HG03354 (cell line): ENCODE measurements at regions not wholly inside any gene's neighbourhood (a gene's known extent, or its start where the extent isn't known, plus 50 kb on each side); places are given as distances from the start of the nearest gene placed in this dataset.
A peak's percentile ranks its signal among the peaks of the same experiment; 100 is the strongest.

Experiments used
- ATAC-seq: cut with Tn5 transposase; IDR thresholded peaks from one replicate; pipeline ENCODE4 v1.9.1; 2021; ENCODE audit warnings: mild to moderate bottlenecking; ENCODE audit not compliant: unreplicated experiment, poor library complexity, severe bottlenecking

- peak; percentile 83 for ATAC-seq
These were observed 697.7 kb downstream of the TUSC7 start for GRCh38 chr3:117407317-117407716.

DNA sequence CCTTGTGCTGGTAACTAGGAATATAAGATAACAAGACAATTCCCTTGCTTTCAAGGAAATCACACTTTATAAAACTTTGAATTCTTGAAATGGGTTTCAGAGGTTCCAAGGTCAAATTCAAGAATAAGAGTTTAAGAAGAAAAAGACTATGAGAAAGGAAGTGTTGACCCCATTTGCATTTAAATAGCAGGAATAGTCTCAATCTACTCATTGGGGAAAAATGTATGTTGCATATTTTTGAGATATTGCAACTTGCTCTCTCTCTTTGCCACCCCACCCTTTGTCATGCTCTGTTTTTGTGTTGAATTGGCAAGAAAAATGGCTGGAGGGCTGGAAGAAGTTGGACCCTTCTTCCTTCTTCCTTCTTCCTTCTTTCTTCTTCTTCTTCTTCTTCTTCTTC, 699.2 kb downstream of the TUSC7 start:
- ATAC-seq, result no peak

GRCh38 chr3:117409256-117409655, 699.7 kb downstream of the TUSC7 start:
- no peak for ATAC-seq

DNA sequence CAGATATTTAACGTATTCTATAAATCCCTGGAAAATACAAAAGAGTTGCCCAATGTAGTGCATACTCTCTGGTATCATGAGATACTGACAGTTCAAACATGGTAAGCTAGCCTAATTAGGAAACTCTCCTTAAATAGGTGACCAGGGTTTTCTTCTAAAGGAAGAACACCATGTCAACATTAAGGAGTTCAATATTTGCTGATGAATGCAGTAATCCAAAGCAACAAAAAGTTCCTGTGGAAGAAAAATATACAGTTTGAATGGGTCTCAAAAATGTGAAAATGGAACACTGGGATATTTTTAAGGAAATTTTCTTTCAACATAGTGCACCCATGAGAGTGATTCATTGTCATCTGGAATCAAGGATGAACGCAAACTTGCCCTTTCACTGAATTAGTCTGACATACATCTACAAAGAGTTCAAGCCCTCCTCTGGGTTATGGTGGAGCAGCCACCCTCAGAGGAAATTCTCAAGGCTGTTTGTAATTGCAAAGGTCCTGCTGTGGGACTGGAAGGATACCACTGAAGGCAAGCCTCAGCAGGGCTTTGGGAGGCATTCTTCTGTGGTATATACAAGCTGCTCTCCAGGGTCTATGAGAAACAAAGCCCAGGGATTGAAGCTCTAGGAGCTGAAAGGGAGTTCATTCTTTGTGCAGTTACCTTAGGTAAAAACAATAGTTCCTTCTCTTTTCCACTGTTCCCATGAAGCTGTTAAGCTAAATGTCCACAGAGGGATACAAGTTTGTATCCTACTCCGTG, 700.3 kb downstream of the TUSC7 start:
- ATAC-seq, result no peak

DNA sequence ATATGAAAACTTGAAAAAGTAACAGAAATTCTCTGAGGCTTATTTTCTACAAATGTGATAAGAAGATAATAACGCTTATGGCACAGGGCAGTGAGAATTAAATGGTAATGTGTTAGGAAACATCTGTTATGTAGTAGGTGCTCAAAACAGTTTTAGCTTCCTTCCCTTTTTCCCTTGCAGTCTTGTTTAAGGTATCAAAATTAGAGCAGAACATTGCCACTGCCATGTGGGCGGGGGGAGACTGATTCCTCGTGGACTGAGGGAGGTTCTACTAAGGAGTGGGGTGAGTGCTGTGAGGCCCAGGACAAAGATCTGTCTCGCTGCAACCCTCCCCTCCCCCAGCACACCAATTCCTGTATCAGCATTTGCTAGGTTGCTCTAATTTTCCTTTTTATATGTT, 702.4 kb downstream of the TUSC7 start:
- no peak for ATAC-seq

- no peak for ATAC-seq
These were observed 707.8 kb downstream of the TUSC7 start for GRCh38 chr3:117417411-117417810.

- no peak for ATAC-seq
These were observed 717.5 kb downstream of the TUSC7 start for GRCh38 chr3:117427081-117427480.

DNA sequence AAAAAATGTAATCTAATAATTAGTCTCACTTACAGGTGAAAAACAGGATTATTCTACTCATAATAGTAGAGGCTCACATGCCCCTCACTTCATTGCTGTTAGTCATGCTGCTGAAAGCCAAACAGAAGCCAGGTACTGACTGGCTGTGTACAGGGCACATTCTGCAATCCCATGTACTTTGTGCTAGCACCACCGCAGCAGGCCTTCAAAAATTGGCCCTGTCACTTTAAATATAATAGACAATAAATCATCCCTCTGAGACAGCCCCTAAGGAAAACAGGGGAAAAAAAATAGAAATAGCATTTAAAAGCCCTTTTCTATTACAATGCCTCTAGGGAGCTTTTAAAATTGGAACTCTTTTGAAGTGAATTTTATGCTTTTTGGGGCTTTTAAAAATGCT, 723.8 kb downstream of the TUSC7 start:
- ATAC-seq, result no peak

DNA sequence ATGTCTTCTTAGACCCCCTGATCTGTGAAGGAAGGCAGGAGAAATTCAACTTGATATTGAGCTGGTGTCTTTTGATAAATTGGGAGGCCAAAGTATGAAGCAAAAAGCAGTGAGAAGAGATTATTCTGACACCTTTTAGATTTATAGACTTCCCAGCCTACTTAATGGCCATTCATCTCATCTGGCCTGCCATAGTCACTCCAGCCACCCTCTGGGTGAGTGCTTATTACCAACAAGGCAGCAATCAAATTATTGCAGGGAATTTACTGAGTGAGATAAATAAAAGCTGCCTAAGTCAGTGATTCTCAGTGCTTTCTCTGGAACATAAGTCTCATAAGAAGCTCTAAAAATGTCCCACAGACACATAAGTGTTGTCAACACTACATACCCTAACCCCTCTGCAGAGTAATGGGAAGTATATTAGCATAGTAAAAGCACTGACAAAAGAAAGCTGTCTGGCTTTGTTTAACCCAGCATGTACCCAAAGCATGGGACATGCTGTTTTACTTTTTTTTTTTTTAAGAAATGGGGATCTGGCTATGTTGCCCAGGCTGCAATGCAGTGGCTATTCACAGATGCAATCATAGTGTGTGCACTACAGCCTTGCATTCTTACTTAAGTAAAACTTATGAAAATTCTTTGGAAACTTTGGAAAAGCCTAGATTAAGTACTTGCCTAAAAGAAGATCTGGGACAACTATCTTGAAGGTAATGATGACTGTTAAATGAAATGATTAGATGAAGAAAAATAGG, 725.3 kb downstream of the TUSC7 start:
- ATAC-seq, result no peak

GRCh38 chr3:117435506-117435905, 725.9 kb downstream of the TUSC7 start:
- ATAC-seq, result no peak

DNA sequence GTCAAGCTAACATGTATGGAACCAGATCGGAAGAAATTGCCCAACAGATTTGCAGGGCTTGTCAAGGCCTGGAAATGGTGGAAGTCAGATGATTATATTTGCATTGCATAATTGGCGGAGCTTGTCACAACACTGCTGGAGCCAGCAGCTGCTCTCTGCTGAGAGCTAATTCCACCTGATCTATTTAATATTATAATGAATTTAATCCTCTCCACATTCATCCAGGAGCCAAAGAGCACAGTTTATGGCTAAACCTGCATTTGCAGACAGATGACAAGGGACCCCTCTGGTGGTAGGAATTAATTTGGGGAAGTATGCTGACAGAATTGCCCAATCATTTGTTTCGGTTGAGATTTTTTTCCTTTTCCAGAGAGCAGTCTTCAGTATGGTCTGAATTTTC, 730.2 kb downstream of the TUSC7 start:
- no peak for ATAC-seq

- ATAC-seq, result no peak
These were observed 732.3 kb downstream of the TUSC7 start for GRCh38 chr3:117441851-117442250.

- no peak for ATAC-seq
These were observed 733.0 kb downstream of the TUSC7 start for GRCh38 chr3:117442566-117442965.

DNA sequence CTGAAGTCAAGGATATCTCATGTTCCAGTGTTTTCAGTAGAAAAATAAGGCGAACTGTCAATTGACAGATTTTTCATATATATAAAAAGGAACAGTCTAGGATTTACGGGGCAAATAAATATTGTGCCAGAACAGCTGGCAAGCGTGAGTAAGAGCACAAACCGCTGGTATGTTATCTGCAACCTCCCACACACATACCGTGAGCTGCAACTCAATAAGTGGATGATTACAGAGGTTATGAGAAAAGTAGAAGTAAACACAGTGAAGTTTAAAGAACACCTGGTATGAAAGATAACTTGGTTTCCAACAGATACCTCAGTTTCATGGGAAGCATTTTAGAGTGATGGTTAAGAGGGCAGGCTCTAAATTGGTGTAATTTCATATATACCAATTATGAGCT, 733.4 kb downstream of the TUSC7 start:
- no peak for ATAC-seq

GRCh38 chr3:117444175-117444574, 734.6 kb downstream of the TUSC7 start:
- no peak for ATAC-seq

- no peak for ATAC-seq
These were observed 737.8 kb downstream of the TUSC7 start for GRCh38 chr3:117447419-117447818.

DNA sequence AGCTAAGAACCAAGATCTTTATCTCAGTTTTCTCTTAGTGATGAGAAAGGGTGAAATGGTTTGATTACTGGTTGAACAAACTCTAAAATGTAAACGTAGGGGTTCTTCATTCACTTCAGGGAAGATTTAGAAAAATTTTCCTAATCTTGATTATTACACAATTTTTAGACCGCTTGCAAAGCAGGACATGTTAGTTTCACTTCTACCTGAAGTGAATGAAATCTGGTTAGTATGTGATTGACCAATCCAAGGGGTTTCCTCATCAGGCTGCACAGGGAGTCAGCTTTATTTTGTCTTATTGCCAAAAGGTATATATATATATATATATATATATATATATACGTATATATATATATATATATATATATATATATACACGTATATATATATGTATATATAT, 740.4 kb downstream of the TUSC7 start:
- no peak for ATAC-seq

- ATAC-seq, result no peak
These were observed 744.7 kb downstream of the TUSC7 start for GRCh38 chr3:117454254-117454653.

- ATAC-seq, result no peak
These were observed 745.3 kb downstream of the TUSC7 start for GRCh38 chr3:117454908-117455307.

DNA sequence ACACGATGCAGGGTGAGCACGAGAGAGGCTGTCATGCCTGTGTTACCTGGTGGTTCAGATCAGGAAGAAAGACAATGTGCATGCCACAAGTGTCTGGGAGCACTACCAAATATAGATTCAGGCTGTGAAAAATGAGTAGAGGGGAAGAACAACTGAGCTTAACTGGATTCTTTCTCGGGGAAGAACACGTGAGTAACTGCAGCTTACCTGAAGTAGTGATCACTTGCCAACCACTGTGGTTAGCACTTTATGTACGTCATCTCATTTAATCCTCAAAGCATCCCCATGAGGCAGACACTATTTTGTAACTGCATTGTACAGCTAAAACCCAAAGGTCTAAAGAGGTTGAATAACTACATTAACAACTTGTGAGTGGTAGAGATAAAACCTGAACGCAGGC, 746.2 kb downstream of the TUSC7 start:
- ATAC-seq, result no peak
